SK-N-SH (cell line): ENCODE measurements at regions not wholly inside any gene's neighbourhood (a gene's known extent, or its start where the extent isn't known, plus 50 kb on each side); places are given as distances from the start of the nearest gene placed in this dataset.

Experiments used
- CHD2 ChIP-seq: fragments of 150-350 bp; IDR thresholded peaks from 2 replicates; pipeline ENCODE4 v1.6.1; 2018; ENCODE audit warnings: low read length; ENCODE audit not compliant: partially characterized antibody
- JUND ChIP-seq: IDR thresholded peaks from 2 replicates; pipeline ENCODE4 v1.4.0; 2012
- POLR2AphosphoS5 ChIP-seq: IDR thresholded peaks from 2 replicates; pipeline ENCODE4 v1.6.1; 2012; ENCODE audit warnings: low read depth, low read length
- SIN3A ChIP-seq: IDR thresholded peaks from 2 replicates; pipeline ENCODE4 v1.6.1; 2012; ENCODE audit warnings: low read depth, mild to moderate bottlenecking, low read length, moderate library complexity, borderline replicate concordance
- TF ChIP-seq, protein P1 (sequence below): fragments of 200-600 bp; sonication (generic); IDR thresholded peaks from 2 replicates; pipeline ENCODE4 v1.6.1; 2017; ENCODE audit warnings: antibody characterized with exemption, mild to moderate bottlenecking, moderate library complexity

DNA sequence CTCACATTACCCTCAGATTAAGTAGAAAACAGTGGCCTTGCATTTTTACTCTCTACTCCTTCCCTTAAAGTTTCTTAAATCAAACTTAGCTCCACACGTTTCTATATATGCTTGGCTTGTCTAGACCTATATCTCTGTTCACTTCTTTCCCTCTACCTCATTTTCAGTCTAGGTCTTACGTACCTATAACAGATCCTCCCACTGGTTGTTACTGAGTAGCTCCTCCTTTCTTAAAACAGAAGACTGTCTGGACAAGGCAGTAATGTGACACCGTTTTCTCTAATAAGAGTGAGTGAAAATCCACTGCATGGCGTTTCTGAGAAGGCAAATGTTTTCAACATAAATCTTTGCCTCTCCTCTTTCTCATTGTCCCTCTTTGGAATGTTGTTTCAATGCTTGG is 211.7 kb upstream of the POGK start:
- TF ChIP-seq JUND (no peak), POLR2AphosphoS5 (no peak), SIN3A (no peak), CHD2 (no peak)
- TF ChIP-seq, protein P1, sequence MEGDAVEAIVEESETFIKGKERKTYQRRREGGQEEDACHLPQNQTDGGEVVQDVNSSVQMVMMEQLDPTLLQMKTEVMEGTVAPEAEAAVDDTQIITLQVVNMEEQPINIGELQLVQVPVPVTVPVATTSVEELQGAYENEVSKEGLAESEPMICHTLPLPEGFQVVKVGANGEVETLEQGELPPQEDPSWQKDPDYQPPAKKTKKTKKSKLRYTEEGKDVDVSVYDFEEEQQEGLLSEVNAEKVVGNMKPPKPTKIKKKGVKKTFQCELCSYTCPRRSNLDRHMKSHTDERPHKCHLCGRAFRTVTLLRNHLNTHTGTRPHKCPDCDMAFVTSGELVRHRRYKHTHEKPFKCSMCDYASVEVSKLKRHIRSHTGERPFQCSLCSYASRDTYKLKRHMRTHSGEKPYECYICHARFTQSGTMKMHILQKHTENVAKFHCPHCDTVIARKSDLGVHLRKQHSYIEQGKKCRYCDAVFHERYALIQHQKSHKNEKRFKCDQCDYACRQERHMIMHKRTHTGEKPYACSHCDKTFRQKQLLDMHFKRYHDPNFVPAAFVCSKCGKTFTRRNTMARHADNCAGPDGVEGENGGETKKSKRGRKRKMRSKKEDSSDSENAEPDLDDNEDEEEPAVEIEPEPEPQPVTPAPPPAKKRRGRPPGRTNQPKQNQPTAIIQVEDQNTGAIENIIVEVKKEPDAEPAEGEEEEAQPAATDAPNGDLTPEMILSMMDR = no peak
